Transverse colon (tissue), 4 donors: ENCODE measurements at regions not wholly inside any gene's neighbourhood (a gene's known extent, or its start where the extent isn't known, plus 50 kb on each side); places are given as distances from the start of the nearest gene placed in this dataset.

Experiments
- DNase-seq: peaks from one replicate; pipeline ENCODE4 v3.0.0-alpha.2; 2019
- H3K27ac ChIP-seq, 4 donors: fragments of 200-600 bp; sonication (generic); 2 replicates each; pipeline ENCODE4 v1.5.1; 2016 to 2018; ENCODE audit warnings: inconsistent platforms in 4 of 4
- H3K27me3 ChIP-seq: fragments of 200-600 bp; sonication (generic); 2 replicates; pipeline ENCODE4 v1.5.1; 2017; ENCODE audit warnings: inconsistent platforms
- H3K36me3 ChIP-seq, 4 donors: fragments of 200-600 bp; sonication (generic); 2 replicates each; pipeline ENCODE4 v1.5.1; 2017 to 2019; ENCODE audit warnings: inconsistent platforms in 4 of 4
- H3K4me1 ChIP-seq, 4 donors: fragments of 200-600 bp; sonication (generic); 2 replicates each; pipeline ENCODE4 v1.5.1; 2017 to 2020; ENCODE audit warnings: inconsistent platforms in 4 of 4
- H3K4me3 ChIP-seq, 4 donors: fragments of 200-600 bp; sonication (generic); 1 replicate in 1 of 4; 2 replicates in 3 of 4; pipeline versions ENCODE4 v1.5.1 to v1.6.1; 2017 to 2019; ENCODE audit warnings: inconsistent platforms in 4 of 4
- H3K9me3 ChIP-seq, 2 donors: fragments of 200-600 bp; sonication (generic); 2 replicates each; pipeline ENCODE4 v1.5.1; 2017 to 2019; ENCODE audit warnings: inconsistent platforms in 2 of 2
- EP300 ChIP-seq: sonication (generic); formaldehyde crosslinking; IDR thresholded peaks from one replicate; pipeline ENCODE4 v1.6.1; 2017; ENCODE audit warnings: antibody characterized with exemption, low read depth
- POLR2A ChIP-seq: fragments of 450-650 bp; IDR thresholded peaks from one replicate; pipeline ENCODE4 v1.6.1; 2016; ENCODE audit warnings: antibody characterized with exemption, mild to moderate bottlenecking, moderate library complexity
- POLR2AphosphoS5 ChIP-seq, 3 donors: sonication (generic); formaldehyde crosslinking; IDR thresholded peaks; one replicate each; pipeline ENCODE4 v1.6.1; 2016; ENCODE audit warnings: antibody characterized with exemption in 3 of 3
- WGBS, 2 donors: methylation state at CpG; one replicate each; pipeline ENCODE4 v1.1.5; 2018; ENCODE audit warnings: low coverage in 1 of 2; 5-methylcytosine and 5-hydroxymethylcytosine counted together
- in situ Hi-C, 4 donors: fragments of 200-750 bp; cut with MboI; loops; one replicate each; pipeline versions ENCODE4 v1.15.0 to v1.15.1; 2017; ENCODE audit warnings: low sequenced_read_pairs in 3 of 4, low pct_ligation_motif_present in 1 of 4, low pct_unique_long_range_greater_than_20kb in 1 of 4
- intact Hi-C: fragments of 100-400 bp; cut with DNase I; formaldehyde crosslinking; loops from one replicate; pipeline ENCODE4 v1.15.1; 2023; ENCODE audit warnings: low total_unique reads
- TF ChIP-seq, protein P1 (sequence below), 5 experiments: fragments of 200-600 bp in 3 of 5; fragments of 450-650 bp in 2 of 5; sonication (generic) in 3 of 5; IDR thresholded peaks; 1 replicate in 2 of 5; 2 replicates in 3 of 5; pipeline ENCODE4 v1.5.1; 2016 to 2017; ENCODE audit warnings: antibody characterized with exemption in 5 of 5, inconsistent platforms in 3 of 5, mild to moderate bottlenecking in 2 of 5, moderate library complexity in 1 of 5

DNA sequence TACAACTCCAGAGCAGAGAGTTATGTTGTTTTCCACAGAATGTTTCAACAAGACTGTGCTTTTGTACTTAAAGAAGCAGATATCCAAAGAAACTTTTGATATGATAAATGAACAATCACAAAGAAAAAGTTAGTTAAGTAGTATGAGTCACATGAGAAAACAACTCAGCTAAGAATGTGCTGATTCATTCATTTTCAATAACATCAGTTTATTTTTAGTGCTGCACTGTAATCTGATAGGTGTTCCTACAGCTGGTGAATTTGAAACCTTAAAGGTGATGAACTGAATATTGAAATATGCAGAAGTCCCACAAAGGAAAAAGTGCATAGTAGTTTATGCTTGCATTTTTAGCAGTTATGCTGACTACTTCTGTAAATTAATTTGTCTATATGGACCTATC, 180.3 kb upstream of the TENM3 start:
- in situ Hi-C loops = no loop called here
- DNase-seq = no peak
- Histone ChIP-seq H3K36me3 (no peaks in the 10 kb centered on the region), H3K4me3 (no peak overlapping the region), H3K27ac (no peak overlapping the region), H3K9me3 (no peaks in the 10 kb centered on the region), H3K4me1 (no peaks in the 10 kb centered on the region), H3K27me3 (no peaks in the 10 kb centered on the region)
- TF ChIP-seq POLR2A (no peak), POLR2AphosphoS5 (IDR thresholded peaks at IDR 0.05) (no peak), EP300 (no peak)
- TF ChIP-seq, protein P1, sequence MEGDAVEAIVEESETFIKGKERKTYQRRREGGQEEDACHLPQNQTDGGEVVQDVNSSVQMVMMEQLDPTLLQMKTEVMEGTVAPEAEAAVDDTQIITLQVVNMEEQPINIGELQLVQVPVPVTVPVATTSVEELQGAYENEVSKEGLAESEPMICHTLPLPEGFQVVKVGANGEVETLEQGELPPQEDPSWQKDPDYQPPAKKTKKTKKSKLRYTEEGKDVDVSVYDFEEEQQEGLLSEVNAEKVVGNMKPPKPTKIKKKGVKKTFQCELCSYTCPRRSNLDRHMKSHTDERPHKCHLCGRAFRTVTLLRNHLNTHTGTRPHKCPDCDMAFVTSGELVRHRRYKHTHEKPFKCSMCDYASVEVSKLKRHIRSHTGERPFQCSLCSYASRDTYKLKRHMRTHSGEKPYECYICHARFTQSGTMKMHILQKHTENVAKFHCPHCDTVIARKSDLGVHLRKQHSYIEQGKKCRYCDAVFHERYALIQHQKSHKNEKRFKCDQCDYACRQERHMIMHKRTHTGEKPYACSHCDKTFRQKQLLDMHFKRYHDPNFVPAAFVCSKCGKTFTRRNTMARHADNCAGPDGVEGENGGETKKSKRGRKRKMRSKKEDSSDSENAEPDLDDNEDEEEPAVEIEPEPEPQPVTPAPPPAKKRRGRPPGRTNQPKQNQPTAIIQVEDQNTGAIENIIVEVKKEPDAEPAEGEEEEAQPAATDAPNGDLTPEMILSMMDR (IDR thresholded peaks at IDR 0.05) = no peak
- intact Hi-C loops = no loop called here

GRCh38 chr4:182063651-182064050, 179.6 kb upstream of the TENM3 start:
- no peaks in the 10 kb centered on the region for H3K36me3 ChIP-seq
- TF ChIP-seq, protein P1 (IDR thresholded peaks at IDR 0.05) = no peak
- no peak for TF ChIP-seq POLR2A
- no peak for TF ChIP-seq POLR2AphosphoS5 (IDR thresholded peaks at IDR 0.05)
- no peak for TF ChIP-seq EP300
- H3K9me3 ChIP-seq = no peaks in the 10 kb centered on the region
- in situ Hi-C loops (no loop called here), intact Hi-C loops (no loop called here)
- no peak for DNase-seq
- no peaks in the 10 kb centered on the region for H3K27me3 ChIP-seq
- H3K27ac ChIP-seq = no peak overlapping the region
- H3K4me3 ChIP-seq = no peak overlapping the region
- WGBS, 2 donors = 89 to 90% methylated on average over 2 of the region's 2 CpGs
- no peaks in the 10 kb centered on the region for H3K4me1 ChIP-seq

- no peaks in the 10 kb centered on the region for H3K9me3 ChIP-seq
- WGBS, 2 donors = 75 to 76% methylated on average over 7 to 17 of the region's 17 CpGs
- no peaks in the 10 kb centered on the region for H3K4me1 ChIP-seq
- TF ChIP-seq POLR2AphosphoS5 (IDR thresholded peaks at IDR 0.05) = no peak
- TF ChIP-seq EP300 = no peak
- TF ChIP-seq POLR2A = no peak
- TF ChIP-seq, protein P1 (IDR thresholded peaks at IDR 0.05) = no peak
- H3K4me3 ChIP-seq = no peak overlapping the region
- intact Hi-C loops = no loop called here
- H3K36me3 ChIP-seq = no peaks in the 10 kb centered on the region
- no peak for DNase-seq
- in situ Hi-C loops = no loop called here
- H3K27me3 ChIP-seq = no peaks in the 10 kb centered on the region
- no peak overlapping the region for H3K27ac ChIP-seq
These were observed 177.9 kb upstream of the TENM3 start for GRCh38 chr4:182065255-182065654.

DNA sequence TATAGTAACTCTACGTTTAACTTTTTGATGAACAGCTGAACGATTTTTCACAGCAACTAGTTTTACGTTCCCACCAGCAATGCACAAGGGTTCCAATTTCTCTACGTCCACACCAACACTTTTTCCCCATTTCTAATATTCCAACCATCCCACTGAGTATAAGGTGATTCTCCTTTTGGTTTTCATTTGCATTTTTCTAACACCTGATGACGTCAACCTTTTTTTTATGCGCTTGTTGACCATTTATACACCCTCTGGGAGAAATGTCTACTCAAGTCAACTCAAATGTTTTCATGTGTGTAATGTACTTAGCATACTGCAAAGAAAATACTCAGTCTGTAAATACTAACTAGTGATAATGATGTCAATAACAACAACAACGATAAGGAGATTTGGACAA, 177.2 kb upstream of the TENM3 start:
- Histone ChIP-seq H3K27ac (no peak overlapping the region), H3K9me3 (no peaks in the 10 kb centered on the region), H3K4me3 (no peak overlapping the region), H3K36me3 (no peaks in the 10 kb centered on the region), H3K27me3 (no peaks in the 10 kb centered on the region), H3K4me1 (no peaks in the 10 kb centered on the region)
- in situ Hi-C loops (no loop called here), intact Hi-C loops (no loop called here)
- no peak for DNase-seq
- WGBS, 2 donors = 90 to 94% methylated on average over 7 of the region's 7 CpGs
- TF ChIP-seq POLR2A = no peak
- no peak for TF ChIP-seq POLR2AphosphoS5 (IDR thresholded peaks at IDR 0.05)
- TF ChIP-seq, protein P1 (IDR thresholded peaks at IDR 0.05) = no peak
- no peak for TF ChIP-seq EP300
